HG03039 (cell line): ENCODE measurements at regions not wholly inside any gene's neighbourhood (a gene's known extent, or its start where the extent isn't known, plus 50 kb on each side); places are given as distances from the start of the nearest gene placed in this dataset.
"Not testable (repeated sequence)": the region's sequence is repeated elsewhere in the genome, so short reads cannot be mapped to it uniquely, and the experiment has no call there.

ENCODE experiments used
- ATAC-seq: cut with Tn5 transposase; IDR thresholded peaks from one replicate; pipeline ENCODE4 v1.9.1; 2021; ENCODE audit warnings: mild to moderate bottlenecking, moderate library complexity; ENCODE audit not compliant: unreplicated experiment

DNA sequence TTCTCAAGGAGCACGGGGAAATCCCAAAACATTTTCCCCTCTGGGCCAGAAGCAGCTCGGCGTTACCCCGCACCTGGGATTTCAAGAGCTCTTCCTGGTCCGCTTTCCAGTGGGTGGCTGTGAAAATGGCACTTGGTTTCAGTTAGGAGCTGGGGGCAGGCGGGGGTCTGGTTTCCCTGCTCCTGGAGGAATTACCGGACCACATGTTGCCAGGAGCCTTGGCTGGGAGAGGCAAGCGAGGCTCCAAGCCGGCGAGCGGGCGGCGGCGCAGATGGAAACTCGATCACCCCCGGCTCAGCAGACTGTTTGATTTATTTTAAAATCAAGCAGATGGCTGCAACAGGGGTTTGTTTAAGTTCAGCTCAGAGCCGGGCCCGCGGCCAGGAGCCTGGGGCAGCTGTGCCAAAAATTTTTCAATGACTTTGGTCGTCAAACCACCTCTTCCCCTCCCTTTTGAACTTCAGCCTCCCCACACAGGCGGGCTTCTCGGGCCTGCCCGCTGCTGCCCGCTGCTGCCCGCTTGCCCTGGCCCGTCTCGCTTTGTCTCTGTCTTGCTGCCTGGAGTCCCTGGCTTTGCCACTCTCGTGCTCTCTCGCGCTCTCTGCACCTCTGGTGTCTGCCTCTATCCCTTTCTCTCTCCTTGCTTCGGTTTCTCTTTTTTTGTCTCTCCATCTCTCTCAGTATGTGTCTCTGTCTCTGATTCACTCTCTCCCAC lies 108.0 kb upstream of the CIBAR2 start:
- ATAC-seq = no peak

DNA sequence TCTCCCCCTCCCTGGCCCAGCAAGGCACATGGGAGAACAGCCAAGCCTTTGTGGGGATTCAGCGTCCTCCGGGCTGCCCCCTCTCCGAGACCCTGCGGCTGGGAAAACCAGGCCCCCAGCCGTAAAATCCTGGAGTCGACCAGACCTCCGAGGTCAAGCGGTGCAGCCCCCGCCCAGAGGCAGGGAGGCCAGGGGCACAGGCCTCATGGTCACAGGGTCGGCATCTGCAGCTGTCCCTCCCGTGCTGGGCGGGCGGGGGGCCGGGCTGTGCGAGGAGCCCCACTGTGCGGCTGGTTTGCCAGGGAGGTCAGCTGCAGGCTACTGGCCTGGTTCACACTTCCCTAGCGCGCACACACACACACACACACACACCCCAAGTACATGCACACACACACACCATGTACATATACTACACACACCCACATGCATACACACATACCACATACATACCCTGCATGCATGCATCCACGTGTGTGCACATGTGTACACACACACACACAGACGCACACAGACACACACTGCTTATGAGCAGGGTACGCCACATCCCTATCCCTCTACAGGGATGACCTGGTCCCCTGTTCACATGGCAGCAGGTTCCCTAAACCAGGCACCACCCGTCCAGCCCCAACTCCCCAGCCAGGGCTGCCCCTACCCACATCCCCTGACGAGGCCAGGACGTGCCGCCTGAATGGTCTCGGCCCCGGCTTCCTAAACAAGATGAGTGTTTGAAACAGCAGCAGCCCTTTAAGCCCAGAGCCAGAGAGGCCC lies 108.9 kb upstream of the CIBAR2 start:
- ATAC-seq = no peak

DNA sequence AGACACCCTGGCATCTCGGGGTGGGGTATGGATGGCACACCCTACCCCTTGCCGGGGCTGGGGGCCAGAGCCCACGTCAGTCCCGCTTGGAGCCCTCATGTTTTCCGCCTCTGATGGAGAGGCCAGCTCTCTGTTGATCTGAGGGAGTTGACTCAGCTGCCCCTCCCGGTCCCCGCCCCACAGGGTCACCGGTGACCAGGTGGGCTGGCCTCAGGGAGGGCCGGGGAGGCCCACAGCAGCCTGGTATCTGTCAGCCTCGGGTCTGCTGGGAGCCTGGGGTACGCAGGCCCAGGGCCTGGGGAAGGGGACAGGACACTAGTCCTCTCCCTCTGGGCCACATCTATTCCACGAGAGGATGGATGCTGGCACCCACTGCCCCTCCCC lies 109.5 kb upstream of the CIBAR2 start:
- no peak for ATAC-seq

DNA sequence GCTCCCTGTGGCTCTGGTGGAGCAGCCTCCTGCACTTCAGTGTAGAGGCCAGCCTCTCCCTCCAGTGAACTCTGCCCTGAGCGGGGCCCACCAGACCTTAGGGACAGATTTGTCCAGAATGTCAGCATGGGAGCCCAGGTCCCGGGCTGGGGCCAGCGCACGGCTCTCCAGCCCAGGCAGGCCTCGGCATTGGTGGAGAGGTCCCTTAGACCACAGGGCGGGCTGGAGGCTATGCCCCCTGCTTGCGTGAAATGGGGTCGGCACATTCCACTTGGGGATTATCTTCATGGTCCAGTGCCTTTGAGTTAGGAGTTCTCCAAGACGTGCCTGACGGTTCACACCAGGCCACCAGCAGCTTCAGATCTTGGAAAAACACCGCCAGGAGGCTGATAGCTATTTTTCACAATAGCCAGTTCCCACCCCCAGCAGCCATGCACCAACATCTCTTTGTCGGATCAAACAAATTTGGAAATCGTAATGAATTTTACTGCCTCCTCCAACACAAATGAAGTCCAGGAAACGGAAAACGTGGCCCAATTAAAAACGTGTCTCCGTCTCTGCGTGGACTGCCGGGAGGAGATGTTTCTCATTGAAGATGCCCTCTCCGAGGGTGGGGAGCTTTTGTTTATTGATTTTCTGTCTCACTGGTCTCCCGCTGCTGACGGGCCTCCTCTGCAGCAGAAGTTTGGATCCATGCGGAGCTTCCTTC lies 110.0 kb upstream of the CIBAR2 start:
- ATAC-seq = no peak

DNA sequence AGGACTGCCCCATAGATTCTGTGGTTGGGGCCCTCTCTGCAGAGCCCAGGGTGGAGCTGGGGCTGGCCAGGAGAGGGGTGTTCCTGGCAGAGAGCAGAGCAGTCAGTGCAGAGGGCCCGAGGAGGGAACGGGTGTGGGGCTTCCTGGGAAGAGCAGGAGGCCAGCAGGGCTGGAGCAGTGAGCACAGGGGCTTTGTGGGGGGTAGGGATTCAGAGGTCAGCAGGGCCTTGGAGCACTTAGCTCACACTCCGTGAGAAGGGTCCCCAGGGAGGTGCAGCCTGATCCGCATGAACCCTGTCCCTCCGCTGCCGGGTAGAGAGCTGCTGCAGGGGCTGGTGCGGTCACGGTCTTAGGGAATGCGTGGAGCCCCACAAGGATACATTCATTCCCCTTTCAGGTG lies 113.0 kb upstream of the CIBAR2 start:
- no peak for ATAC-seq

DNA sequence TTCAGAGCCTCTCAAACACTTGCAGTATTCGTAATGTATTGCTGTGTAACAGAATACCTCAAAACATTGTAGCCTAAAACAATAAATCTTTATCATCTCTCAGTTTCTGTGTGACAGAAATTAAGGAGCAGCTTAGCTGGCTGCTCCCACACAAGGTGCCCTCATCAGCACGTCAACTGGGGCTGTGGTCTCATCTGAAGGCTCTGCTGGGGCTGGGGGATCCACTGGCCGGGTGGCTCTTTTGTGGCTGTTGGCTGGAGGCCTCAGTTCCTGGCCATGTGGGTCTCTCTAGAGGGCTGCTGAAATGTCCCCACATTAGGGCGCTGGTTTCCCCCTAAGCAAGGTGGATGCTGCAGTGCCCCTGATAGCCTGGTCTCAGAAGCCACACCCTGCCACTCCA lies 113.4 kb upstream of the CIBAR2 start:
- no peak for ATAC-seq

DNA sequence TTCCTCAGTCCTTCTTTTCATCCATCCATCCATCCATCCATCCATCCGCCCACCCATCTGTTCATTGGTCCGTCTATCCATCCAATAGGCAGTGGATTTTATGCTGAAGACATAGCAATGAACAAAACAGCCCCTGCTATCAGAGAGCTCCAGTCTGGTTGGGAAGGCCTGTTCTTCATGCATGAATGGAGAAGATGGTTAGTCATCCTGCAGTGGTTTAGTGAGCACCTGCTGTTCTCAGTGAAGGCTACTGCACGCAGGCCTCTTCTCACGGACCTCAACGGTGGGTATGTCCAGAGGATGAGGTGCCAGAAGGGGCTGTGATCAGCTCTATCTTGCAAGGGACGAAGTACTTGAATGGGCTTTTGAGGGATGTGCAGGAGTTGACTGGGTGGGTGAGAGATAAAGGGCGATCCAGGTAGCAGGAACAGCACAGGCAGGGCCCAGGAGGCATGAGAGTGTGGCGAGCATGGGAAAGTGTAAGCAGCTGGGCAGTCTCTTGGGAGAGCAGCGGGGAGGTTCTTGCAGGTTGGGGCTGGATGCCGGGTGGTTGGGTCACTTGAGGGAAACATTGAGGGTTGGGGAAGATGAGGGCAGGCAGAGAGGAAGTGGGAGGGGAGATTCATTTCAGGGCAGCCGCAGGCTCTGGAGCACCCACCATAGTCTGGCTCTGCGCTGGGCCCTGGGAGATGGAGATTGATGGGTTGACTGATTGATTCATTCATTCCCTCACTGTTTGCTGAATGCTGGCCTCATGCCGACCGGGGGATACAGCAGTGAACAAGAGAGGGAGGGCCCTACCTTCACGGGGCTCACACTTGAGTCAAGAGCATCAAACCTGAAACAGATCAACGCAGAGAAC lies 115.0 kb upstream of the CIBAR2 start:
- ATAC-seq = peak; percentile 50

DNA sequence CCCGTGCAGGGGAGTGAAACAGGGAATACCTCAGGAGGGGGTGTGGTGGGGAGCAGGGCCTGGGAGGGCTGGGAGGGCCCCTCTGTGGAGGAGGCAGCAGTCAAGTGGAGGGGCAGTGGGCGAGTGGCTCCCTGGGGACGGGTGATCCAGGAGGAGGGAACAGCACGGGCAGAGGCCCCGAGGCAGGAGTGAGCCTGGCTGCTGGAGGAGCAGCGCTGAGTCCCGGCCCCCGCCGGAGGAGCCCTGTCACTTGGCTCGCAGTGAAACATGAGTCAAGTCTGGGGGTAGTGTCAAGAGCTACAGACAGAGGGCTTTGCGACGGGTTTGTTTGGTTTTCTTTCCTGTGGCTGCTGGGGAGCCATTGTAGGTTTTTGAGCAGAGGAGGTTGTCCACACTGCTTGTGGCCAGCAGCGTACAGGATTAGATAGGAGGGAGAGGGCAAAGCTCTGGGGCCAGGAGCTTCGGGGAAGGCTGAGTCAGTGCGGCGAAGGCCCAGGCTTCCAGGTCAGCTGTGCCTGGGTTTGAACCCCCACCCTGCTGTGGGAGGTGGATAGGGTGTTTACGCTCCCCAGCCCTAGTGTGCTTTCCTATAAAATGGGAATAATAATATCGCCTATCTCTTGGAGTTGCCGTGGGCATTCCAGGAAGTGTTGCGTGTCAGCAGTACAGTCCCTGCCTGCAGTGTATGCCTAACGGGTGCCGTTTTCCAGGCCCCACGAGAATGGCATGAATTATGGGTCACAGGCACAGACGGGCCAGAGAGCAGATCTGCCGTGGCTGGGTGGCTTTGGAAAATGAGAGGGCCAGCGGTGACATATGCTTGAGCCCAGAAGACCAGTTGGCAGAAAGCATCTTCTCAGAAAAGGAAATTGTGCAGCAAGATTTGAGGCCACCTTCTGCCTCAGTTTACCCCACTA lies 115.9 kb upstream of the CIBAR2 start:
- ATAC-seq = no peak

DNA sequence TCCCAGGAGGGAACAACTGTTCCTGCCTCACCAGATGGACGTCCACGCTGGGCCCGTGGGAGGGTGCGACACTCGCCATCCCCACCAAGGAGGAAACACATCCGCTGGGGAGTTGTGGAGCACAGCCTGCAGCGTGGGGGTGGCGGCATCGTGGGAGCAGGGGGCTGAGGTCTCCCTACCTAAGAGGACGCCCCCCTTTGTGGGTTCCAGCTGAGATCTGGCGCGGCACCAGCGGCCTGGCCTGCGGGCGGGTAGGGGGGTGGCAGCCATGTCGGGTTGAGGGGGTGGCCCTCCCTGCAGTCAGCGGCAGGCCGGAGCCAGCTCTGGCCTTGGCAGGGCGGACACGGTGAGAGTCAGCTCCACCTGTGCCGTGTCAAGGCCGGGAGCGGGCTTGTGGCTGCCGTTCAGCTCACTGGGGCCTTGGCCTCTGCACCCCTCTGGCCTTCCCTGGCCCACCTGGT lies 116.7 kb upstream of the CIBAR2 start:
- ATAC-seq = no peak

DNA sequence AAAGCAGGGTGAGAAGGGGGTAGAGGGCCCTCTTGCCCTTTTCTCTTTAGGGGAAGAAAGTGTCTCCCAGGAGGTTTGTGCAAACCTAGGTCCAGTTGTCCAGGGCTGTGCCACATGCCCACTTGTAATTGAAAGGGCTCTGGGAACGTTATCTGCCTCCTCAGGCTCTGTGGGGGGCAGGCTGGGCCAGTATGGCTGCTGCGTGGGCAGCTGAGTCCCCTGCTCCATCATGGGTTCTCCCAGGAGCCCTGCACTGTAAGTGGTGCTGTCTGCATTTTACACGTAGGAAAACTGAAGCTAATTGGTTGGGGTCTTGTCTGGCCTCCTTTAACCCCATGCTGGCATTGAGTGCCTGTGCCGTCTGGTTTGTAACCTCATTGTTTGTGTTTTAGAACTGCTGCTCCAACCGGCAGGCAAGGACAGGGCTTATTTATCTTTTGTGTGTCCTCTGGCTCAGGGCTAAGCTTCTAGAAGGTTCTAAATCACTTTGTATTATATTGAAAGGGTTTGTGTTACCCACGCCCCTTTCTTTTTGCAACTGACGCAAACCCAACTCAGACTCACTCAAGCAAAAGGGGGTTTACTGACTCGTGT lies 117.7 kb upstream of the CIBAR2 start:
- ATAC-seq = no peak

DNA sequence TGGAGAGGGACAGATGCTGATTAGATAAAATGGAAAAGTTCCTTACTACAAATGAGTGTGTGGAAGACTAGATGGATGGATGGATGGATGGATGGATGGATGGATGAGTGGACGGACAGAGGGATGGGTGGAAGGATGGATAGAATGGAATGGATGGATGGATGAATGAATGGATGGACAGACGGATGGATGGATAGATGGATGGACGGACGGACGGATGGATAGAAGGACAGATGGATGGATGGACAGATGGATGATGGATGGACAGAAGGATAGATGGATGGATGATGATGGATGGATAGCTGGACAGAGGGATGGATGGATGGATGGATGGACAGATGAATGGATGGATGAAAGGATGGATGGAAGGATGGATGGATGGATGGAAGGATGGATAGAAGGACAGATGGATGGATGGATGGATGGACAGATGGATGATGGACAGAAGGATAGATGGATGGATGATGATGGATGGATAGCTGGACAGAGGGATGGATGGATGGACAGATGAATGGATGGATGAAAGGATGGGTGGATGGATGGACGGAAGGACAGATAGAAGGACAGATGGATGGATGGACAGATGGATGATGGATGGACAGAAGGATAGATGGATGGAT lies 118.6 kb upstream of the CIBAR2 start:
- not testable (repeated sequence) for ATAC-seq

DNA sequence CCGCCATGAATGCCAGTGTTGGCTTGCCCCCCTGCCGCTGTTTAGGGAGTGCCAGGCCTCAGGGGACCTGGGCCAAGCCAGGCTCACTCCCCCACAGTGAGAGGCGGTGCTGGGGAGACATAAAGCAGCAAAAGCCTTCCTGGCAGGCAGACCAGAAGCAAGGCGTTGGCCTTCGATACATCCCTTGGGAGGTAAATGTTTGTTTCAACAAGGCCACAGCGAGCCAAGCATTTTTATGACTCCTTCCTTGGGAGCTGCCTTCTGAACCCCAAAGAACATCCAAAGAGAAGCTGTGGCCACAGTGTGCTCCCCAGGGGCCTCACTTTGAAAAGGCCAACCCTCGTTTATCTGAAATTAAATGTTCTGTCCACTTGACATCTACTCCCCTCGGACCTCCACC lies 119.7 kb upstream of the CIBAR2 start:
- no peak for ATAC-seq

DNA sequence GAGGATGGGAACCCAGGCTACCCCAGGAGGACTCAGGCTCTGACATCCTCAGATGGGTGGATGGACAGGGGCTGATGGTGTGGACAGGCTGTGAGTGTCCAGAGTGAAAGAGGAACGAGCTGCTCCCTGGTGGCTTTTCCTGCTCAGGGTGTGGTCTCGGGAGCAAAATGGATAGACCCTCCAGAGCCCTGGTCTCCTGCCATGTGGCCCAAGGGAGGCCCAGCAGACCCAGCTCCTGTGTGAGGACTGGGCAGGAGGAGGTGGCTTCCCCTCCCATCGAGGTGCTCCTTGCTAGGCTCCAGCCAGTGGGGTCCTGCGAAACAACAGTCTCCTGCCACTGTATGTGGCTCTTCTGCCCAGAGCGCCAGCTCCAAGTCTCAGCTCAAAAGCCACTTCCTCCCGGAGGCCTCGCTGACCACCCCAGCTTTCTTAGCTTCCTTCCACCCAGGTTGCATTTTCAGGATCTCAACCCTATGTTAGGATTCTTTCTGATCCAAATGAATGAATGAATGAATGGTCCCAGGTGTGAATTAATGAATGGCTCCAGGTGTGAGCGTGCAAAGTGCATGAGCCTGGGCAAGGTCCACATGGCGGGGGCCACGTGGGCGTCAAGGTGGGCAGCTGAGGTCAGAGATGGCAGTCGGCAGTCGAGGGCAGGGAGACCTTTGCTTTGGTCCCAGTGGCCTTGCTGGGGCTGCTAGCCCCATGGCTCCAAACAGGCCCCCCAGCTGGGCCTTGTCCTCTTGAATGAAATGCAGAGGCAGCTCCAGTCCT lies 120.3 kb upstream of the CIBAR2 start:
- ATAC-seq = no peak

DNA sequence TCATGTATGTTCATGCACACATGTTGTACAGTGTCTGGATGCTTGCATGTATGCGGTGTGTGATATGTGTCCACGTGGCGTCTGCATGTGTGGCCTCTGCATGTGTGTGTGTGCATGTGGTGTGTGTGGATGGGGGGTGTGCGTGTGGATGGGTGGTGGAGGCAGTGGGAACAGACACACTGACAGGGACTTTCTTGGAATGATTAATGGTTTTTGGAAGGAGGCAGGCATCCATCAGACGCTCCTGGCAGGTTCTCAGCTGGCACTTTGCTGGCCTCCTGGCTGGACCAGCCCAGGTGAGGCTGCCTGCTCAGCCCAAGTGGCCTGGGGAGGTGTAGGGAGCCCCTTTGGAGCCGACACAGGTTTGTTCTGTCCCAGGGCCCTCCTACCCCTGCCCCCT lies 121.2 kb upstream of the CIBAR2 start:
- ATAC-seq = no peak

DNA sequence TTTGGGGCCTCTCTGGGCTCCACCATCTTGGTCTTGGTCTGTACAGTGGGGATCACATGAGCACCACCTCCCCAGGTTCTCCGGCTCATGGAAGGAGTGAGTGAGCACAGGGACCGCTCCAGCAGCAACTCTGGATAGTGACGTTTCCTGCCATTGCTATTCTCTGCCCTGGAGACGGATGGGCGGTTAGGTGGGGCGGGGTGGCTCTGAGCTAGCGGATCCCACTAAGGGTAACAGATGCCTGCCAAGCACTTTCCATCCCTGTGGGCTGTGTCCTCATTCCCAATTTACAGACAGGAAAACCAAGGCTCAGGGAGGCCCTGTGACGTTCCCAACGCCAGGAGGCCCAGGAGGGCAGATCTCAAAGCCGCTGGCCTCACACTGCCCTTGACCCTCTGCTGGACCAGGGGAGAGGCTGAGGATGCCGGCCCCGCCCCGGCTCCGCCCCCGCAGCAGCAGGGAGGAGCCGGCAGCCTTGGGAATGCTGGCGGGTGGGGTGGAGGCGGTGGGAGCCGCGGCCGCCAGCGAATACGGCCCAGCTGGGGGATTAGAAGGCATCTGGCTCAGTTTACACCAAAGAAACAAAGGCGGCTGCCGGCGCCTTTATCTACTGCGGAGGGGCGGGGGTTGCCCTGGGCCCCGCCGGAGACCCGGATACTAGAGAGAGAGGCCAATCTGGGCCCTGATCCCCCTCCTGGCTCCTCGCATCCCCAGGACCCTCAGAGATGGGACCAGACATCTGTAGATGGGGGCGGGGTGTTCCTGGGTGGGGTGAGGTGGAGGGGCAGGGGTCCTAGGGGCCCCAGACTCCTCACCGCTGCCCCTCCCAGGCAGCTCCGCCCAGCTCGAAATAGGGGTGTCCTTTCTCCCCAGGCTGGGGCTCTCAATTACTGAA lies 122.3 kb upstream of the CIBAR2 start:
- ATAC-seq = no peak

DNA sequence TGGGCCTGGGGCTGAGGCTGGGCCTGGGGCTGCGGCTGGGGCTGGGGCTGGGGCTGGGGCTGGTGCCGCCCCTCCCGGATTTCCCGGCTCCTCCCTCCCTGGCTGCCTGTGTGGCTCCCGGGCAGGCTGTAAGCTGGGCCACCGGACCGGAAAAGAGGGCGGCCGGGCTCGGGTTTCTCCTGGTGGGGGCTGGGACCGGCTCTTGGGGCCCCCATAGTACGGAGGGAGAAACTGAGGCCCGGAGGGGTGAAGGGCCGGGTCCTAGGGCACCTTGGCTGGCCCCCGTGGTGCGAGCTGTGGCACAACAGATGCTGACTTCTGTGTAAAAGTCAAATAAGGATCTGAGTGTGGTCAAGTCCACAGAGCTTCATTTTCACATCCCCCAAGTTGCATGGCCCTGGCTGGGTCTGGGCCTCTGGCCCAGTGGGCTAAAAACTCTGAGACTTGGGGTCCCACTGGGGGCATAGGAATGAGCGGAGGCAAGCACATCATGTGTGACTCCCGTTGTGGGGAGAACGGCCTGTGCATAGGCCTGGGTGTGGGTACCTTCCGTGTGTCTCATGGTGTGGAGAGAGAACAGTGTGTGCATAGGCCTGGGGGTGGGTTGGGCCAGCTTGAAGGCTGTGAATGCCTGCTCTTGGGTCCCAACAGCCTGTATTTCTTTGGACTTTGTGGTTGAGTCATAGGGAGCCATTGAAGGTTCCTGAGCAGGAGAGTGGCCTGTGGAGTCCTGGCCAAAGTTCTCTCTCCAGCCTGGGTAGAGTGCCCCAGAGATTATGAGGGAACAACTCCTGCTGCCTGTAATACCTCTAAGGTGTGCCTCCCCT lies 123.9 kb upstream of the CIBAR2 start:
- ATAC-seq = no peak

DNA sequence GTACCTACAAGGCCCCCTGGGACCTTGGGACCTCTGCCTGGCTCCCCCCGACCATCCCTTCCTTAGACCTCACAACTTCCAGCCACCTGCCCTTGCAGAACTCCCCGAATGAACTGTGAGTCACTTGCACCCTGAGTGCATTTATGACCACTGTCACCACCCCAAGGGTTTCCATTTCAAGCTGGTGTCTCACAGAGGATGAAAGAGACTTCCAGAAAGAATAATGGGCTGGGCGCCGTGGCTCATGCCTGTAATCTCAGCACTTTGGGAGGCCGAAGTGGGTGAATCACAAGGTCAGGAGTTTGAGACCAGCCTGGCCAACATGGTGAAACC lies 124.5 kb upstream of the CIBAR2 start:
- no peak for ATAC-seq
